Neural crest cell (in vitro differentiated cells): ENCODE measurements at regions not wholly inside any gene's neighbourhood (a gene's known extent, or its start where the extent isn't known, plus 50 kb on each side); places are given as distances from the start of the nearest gene placed in this dataset.

Experiments
- DNase-seq: peaks from one replicate; pipeline ENCODE4 v3.0.0; 2021; ENCODE audit warnings: low read depth, mixed read lengths, low spot score
- H3K27ac Mint-ChIP-seq: one replicate; pipeline ENCODE4 v1.8.0; 2021; ENCODE audit warnings: mild to moderate bottlenecking, mixed read lengths; ENCODE audit not compliant: unreplicated experiment
- H3K27me3 Mint-ChIP-seq: 2 replicates; pipeline ENCODE4 v1.8.0; 2021; ENCODE audit warnings: low read depth, mild to moderate bottlenecking, mixed read lengths
- H3K36me3 Mint-ChIP-seq: 2 replicates; pipeline ENCODE4 v1.8.0; 2021; ENCODE audit warnings: low read depth, mild to moderate bottlenecking, mixed read lengths
- H3K4me1 Mint-ChIP-seq: 2 replicates; pipeline ENCODE4 v1.8.0; 2021; ENCODE audit warnings: mixed read lengths
- H3K4me3 Mint-ChIP-seq: one replicate; pipeline ENCODE4 v1.8.0; 2021; ENCODE audit warnings: mild to moderate bottlenecking, mixed read lengths
- H3K9me3 Mint-ChIP-seq: 2 replicates; pipeline ENCODE4 v1.8.0; 2021; ENCODE audit warnings: mixed read lengths
- CTCF ChIP-seq: fragments of 200-600 bp; sonication (generic); conservative IDR thresholded peaks from 2 replicates; pipeline ENCODE4 v1.5.0; 2021; ENCODE audit warnings: antibody characterized with exemption, mild to moderate bottlenecking

GRCh38 chr2:58973811-58974281 lies 732.7 kb upstream of the FANCL start:
- no peak overlapping the region for H3K27ac Mint-ChIP-seq
- DNase-seq = no peak
- no peaks in the 10 kb centered on the region for H3K36me3 Mint-ChIP-seq
- no peaks in the 10 kb centered on the region for H3K9me3 Mint-ChIP-seq
- H3K27me3 Mint-ChIP-seq = peaks cover 2% of the 10 kb centered on the region
- H3K4me1 Mint-ChIP-seq = peaks cover 19% of the 10 kb centered on the region
- TF ChIP-seq CTCF = no peak
- H3K4me3 Mint-ChIP-seq = no peak overlapping the region

- DNase-seq = no peak
- H3K4me3 Mint-ChIP-seq = no peak overlapping the region
- peaks cover 19% of the 10 kb centered on the region for H3K4me1 Mint-ChIP-seq
- no peaks in the 10 kb centered on the region for H3K9me3 Mint-ChIP-seq
- H3K27me3 Mint-ChIP-seq = peaks cover 2% of the 10 kb centered on the region
- no peaks in the 10 kb centered on the region for H3K36me3 Mint-ChIP-seq
- TF ChIP-seq CTCF = no peak
- H3K27ac Mint-ChIP-seq = no peak overlapping the region
Measured at GRCh38 chr2:58972737-58973136, 731.6 kb upstream of the FANCL start.

GRCh38 chr2:58971511-58972360 lies 730.6 kb upstream of the FANCL start:
- no peak for TF ChIP-seq CTCF
- H3K27me3 Mint-ChIP-seq = no peaks in the 10 kb centered on the region
- peaks cover 15% of the 10 kb centered on the region for H3K4me1 Mint-ChIP-seq
- no peak overlapping the region for H3K4me3 Mint-ChIP-seq
- no peak for DNase-seq
- H3K27ac Mint-ChIP-seq = no peak overlapping the region
- no peaks in the 10 kb centered on the region for H3K36me3 Mint-ChIP-seq
- no peaks in the 10 kb centered on the region for H3K9me3 Mint-ChIP-seq

- no peak for DNase-seq
- Mint-ChIP-seq H3K27me3 (no peaks in the 10 kb centered on the region), H3K27ac (no peak overlapping the region), H3K4me3 (no peak overlapping the region), H3K36me3 (no peaks in the 10 kb centered on the region), H3K9me3 (no peaks in the 10 kb centered on the region), H3K4me1 (peaks cover 3% of the 10 kb centered on the region)
- no peak for TF ChIP-seq CTCF
Measured at GRCh38 chr2:58970365-58970764, 729.2 kb upstream of the FANCL start.

- no peaks in the 10 kb centered on the region for H3K36me3 Mint-ChIP-seq
- H3K27me3 Mint-ChIP-seq = no peaks in the 10 kb centered on the region
- peaks cover 2% of the 10 kb centered on the region for H3K4me1 Mint-ChIP-seq
- TF ChIP-seq CTCF = no peak
- no peaks in the 10 kb centered on the region for H3K9me3 Mint-ChIP-seq
- H3K27ac Mint-ChIP-seq = no peak overlapping the region
- H3K4me3 Mint-ChIP-seq = no peak overlapping the region
- DNase-seq = no peak
Measured at GRCh38 chr2:58968885-58969284, 727.8 kb upstream of the FANCL start.
